ENCODE measurements at regions not wholly inside any gene's neighbourhood (a gene's known extent, or its start where the extent isn't known, plus 50 kb on each side); places are given as distances from the start of the nearest gene placed in this dataset.

- TF ChIP-seq ETS1 (IDR thresholded peaks at IDR 0.05) (no peak), CTCF (conservative IDR thresholded peaks at IDR 0.05; ENCODE audit: low read depth in 2 of 2) (no peak), CREB1 (CRISPR knock-in tag; IDR thresholded peaks at IDR 0.05; ENCODE audit: low read depth) (no peak)
Observed at GRCh38 chr17:13265311-13265710, 247.5 kb upstream of the ELAC2 start (continued).

- no peak overlapping the region for H3K27ac ChIP-seq (ENCODE audit: low read depth)
- H3K4me1 ChIP-seq (ENCODE audit: insufficient read depth) = no peaks in the 10 kb centered on the region; the same call in 1 of the 2 replicates
- H3K27me3 Mint-ChIP-seq (ENCODE audit: insufficient read depth, low read depth, poor library complexity) = peaks cover 4% of the 10 kb centered on the region
- peak overlapping the region; percentile 13; the same call in 1 of the 2 replicates for H3K27ac Mint-ChIP-seq
- no peaks in the 10 kb centered on the region for H3K79me2 ChIP-seq (replicated peaks; ENCODE audit: insufficient read depth)
- H4K20me1 ChIP-seq (replicated peaks; ENCODE audit: insufficient read depth) = no peaks in the 10 kb centered on the region
- no peak overlapping the region for H3K4me2 ChIP-seq
- H3K9me3 Mint-ChIP-seq = no peaks in the 10 kb centered on the region; the same call in 2 of the 3 replicates
- H3K4me3 Mint-ChIP-seq = no peak overlapping the region
- no peaks in the 10 kb centered on the region for H3K27me3 ChIP-seq (ENCODE audit: insufficient read depth)
- H3K36me3 ChIP-seq (ENCODE audit: insufficient read depth) = no peaks in the 10 kb centered on the region
- no peaks in the 10 kb centered on the region for H3F3A ChIP-seq (replicated peaks; ENCODE audit: low read depth)
- no peaks in the 10 kb centered on the region for H3K36me3 Mint-ChIP-seq (ENCODE audit: low read depth)
- H2AFZ ChIP-seq = no peak overlapping the region
- ATAC-seq = no peak
- DNase-seq (ENCODE audit: low spot score) = no peak
- no peak overlapping the region for H3K4me3 ChIP-seq
- peaks cover 4% of the 10 kb centered on the region for H3K4me1 Mint-ChIP-seq
- peaks cover 10% of the 10 kb centered on the region for H3K9me2 ChIP-seq (ENCODE audit: insufficient read depth)
- TF ChIP-seq JUNB (IDR thresholded peaks at IDR 0.05; ENCODE audit: unreplicated experiment) (no peak), CTCF (conservative IDR thresholded peaks at IDR 0.05; ENCODE audit: low read depth in 2 of 2) (no peak), NANOG (IDR thresholded peaks at IDR 0.05; ENCODE audit: borderline replicate concordance) (no peak), EZH2 (IDR thresholded peaks at IDR 0.05; ENCODE audit: low read depth, unreplicated experiment) (no peak), ETS1 (IDR thresholded peaks at IDR 0.05) (no peak), ZNF462 (CRISPR knock-in tag; IDR thresholded peaks at IDR 0.05) (no peak), STAT1 (IDR thresholded peaks at IDR 0.05; ENCODE audit: unreplicated experiment) (no peak), POLR2AphosphoS5 (IDR thresholded peaks at IDR 0.05; ENCODE audit: low read depth) (no peak), EZH2phosphoT487 (IDR thresholded peaks at IDR 0.05; ENCODE audit: unreplicated experiment) (no peak), ZNF331 (CRISPR knock-in tag; IDR thresholded peaks at IDR 0.05; ENCODE audit: low read depth) (no peak)
Observed at GRCh38 chr17:13263746-13264145, 245.9 kb upstream of the ELAC2 start.
